ENCODE measurements at regions not wholly inside any gene's neighbourhood (a gene's known extent, or its start where the extent isn't known, plus 50 kb on each side); places are given as distances from the start of the nearest gene placed in this dataset.

GRCh38 chr6:168387426-168387825 lies 53.6 kb upstream of the SMOC2 start:
- ChIA-PET CTCF (no interaction called here), POLR2A (no interaction called here)
- DNase-seq (no peak), ATAC-seq (ENCODE audit: poor library complexity) (no peak)
- Histone ChIP-seq H3K9me3 (ENCODE audit: control insufficient read depth in 1 of 2, insufficient read depth in 1 of 2, low read length in 2 of 2) (peaks cover 0 to 22% of the 10 kb centered on the region in 2 experiments), H3K27ac (ENCODE audit: low read depth in 1 of 2, low read length in 2 of 2) (no peak overlapping the region), H3K4me1 (ENCODE audit: insufficient read depth, low read length) (no peaks in the 10 kb centered on the region), H3K4me3 (ENCODE audit: low read length) (no peak overlapping the region), H3K27me3 (ENCODE audit: control insufficient read depth in 1 of 2, insufficient read depth in 2 of 2, low read length in 2 of 2) (no peaks in the 10 kb centered on the region), H3K36me3 (ENCODE audit: insufficient read depth, low read length) (no peaks in the 10 kb centered on the region)
- Mint-ChIP-seq H3K27ac (no peak overlapping the region), H3K27me3 (no peaks in the 10 kb centered on the region), H3K36me3 (ENCODE audit: low read depth) (no peaks in the 10 kb centered on the region), H3K4me1 (ENCODE audit: low read depth) (no peaks in the 10 kb centered on the region), H3K4me3 (no peak overlapping the region), H3K9me3 (no peaks in the 10 kb centered on the region)
- no peak for TF ChIP-seq CTCF (IDR thresholded peaks at IDR 0.05)
- intact Hi-C loops (cut with DNase I, micrococcal nuclease): no loop called here

GRCh38 chr6:168387911-168388310 lies 53.1 kb upstream of the SMOC2 start:
- no peak overlapping the region for H3K4me3 ChIP-seq (ENCODE audit: low read length)
- no peaks in the 10 kb centered on the region for H3K27me3 Mint-ChIP-seq
- peaks cover 0 to 17% of the 10 kb centered on the region in 2 experiments for H3K9me3 ChIP-seq (ENCODE audit: control insufficient read depth in 1 of 2, insufficient read depth in 1 of 2, low read length in 2 of 2)
- intact Hi-C loops (cut with DNase I, micrococcal nuclease): no loop called here
- no peaks in the 10 kb centered on the region for H3K27me3 ChIP-seq (ENCODE audit: control insufficient read depth in 1 of 2, insufficient read depth in 2 of 2, low read length in 2 of 2)
- no peak for TF ChIP-seq CTCF (IDR thresholded peaks at IDR 0.05)
- H3K36me3 ChIP-seq (ENCODE audit: insufficient read depth, low read length): no peaks in the 10 kb centered on the region
- no peaks in the 10 kb centered on the region for H3K4me1 ChIP-seq (ENCODE audit: insufficient read depth, low read length)
- DNase-seq (no peak), ATAC-seq (ENCODE audit: poor library complexity) (no peak)
- no peaks in the 10 kb centered on the region for H3K9me3 Mint-ChIP-seq
- H3K4me3 Mint-ChIP-seq: no peak overlapping the region
- no peaks in the 10 kb centered on the region for H3K36me3 Mint-ChIP-seq (ENCODE audit: low read depth)
- H3K27ac Mint-ChIP-seq: no peak overlapping the region
- H3K27ac ChIP-seq (ENCODE audit: low read depth in 1 of 2, low read length in 2 of 2): no peak overlapping the region
- POLR2A ChIA-PET: no interaction called here
- CTCF ChIA-PET: no interaction called here
- H3K4me1 Mint-ChIP-seq (ENCODE audit: low read depth): no peaks in the 10 kb centered on the region

- Histone ChIP-seq H3K9me3 (ENCODE audit: control insufficient read depth in 1 of 2, insufficient read depth in 1 of 2, low read length in 2 of 2) (peaks cover 0 to 19% of the 10 kb centered on the region in 2 experiments), H3K27me3 (ENCODE audit: control insufficient read depth in 1 of 2, insufficient read depth in 2 of 2, low read length in 2 of 2) (no peaks in the 10 kb centered on the region), H3K36me3 (ENCODE audit: insufficient read depth, low read length) (no peaks in the 10 kb centered on the region), H3K27ac (ENCODE audit: low read depth in 1 of 2, low read length in 2 of 2) (no peak overlapping the region), H3K4me3 (ENCODE audit: low read length) (no peak overlapping the region), H3K4me1 (ENCODE audit: insufficient read depth, low read length) (no peaks in the 10 kb centered on the region)
- no peak overlapping the region for H3K27ac Mint-ChIP-seq
- H3K27me3 Mint-ChIP-seq: no peaks in the 10 kb centered on the region
- no peak for TF ChIP-seq CTCF (IDR thresholded peaks at IDR 0.05)
- intact Hi-C loops (cut with DNase I, micrococcal nuclease): no loop called here
- H3K4me3 Mint-ChIP-seq: no peak overlapping the region
- POLR2A ChIA-PET: no interaction called here
- no peak for ATAC-seq (ENCODE audit: poor library complexity)
- DNase-seq: no peak
- H3K4me1 Mint-ChIP-seq (ENCODE audit: low read depth): no peaks in the 10 kb centered on the region
- no peaks in the 10 kb centered on the region for H3K9me3 Mint-ChIP-seq
- CTCF ChIA-PET: no interaction called here
- H3K36me3 Mint-ChIP-seq (ENCODE audit: low read depth): no peaks in the 10 kb centered on the region
Measured at GRCh38 chr6:168388641-168389633, 52.0 kb upstream of the SMOC2 start.
